GM23338 (cell line): ENCODE measurements at regions not wholly inside any gene's neighbourhood (a gene's known extent, or its start where the extent isn't known, plus 50 kb on each side); places are given as distances from the start of the nearest gene placed in this dataset.

ENCODE experiments used
- CTCF ChIP-seq, 2 experiments: fragments of 200-600 bp in 1 of 2; sonication (generic) in 1 of 2; conservative IDR thresholded peaks; 2 replicates each; pipeline versions ENCODE4 v1.5.1 to v1.6.1; 2016 to 2017; ENCODE audit warnings: antibody characterized with exemption in 2 of 2, low read depth in 2 of 2, mild to moderate bottlenecking in 2 of 2, moderate library complexity in 1 of 2
- ETS1 ChIP-seq: IDR thresholded peaks from 2 replicates; pipeline ENCODE4 v1.6.1; 2016; ENCODE audit warnings: antibody characterized with exemption
- EZH2 ChIP-seq: fragments of 200-600 bp; sonication (generic); IDR thresholded peaks from one replicate; pipeline ENCODE4 v1.8.0; 2017; ENCODE audit warnings: antibody characterized with exemption, mild to moderate bottlenecking, low read depth; ENCODE audit not compliant: unreplicated experiment
- NANOG ChIP-seq: IDR thresholded peaks from 2 replicates; pipeline ENCODE4 v1.6.1; 2016; ENCODE audit warnings: antibody characterized with exemption, borderline replicate concordance
- STAT1 ChIP-seq: IDR thresholded peaks from one replicate; pipeline ENCODE4 v1.6.1; 2016; ENCODE audit warnings: antibody characterized with exemption; ENCODE audit not compliant: unreplicated experiment
- ZNF114 ChIP-seq: fragments of 250-450 bp; sonication (Bioruptor Pico); IDR thresholded peaks from 2 replicates; pipeline ENCODE4 v1.5.0; 2020; ENCODE audit warnings: mild to moderate bottlenecking, moderate library complexity
- ZNF462 ChIP-seq: fragments of 250-450 bp; sonication (Bioruptor Pico); IDR thresholded peaks from 2 replicates; pipeline ENCODE4 v1.5.0; 2020; ENCODE audit warnings: mild to moderate bottlenecking, moderate library complexity

- TF ChIP-seq ZNF462: no peak
- no peak for TF ChIP-seq ETS1
- TF ChIP-seq EZH2: no peak
- TF ChIP-seq ZNF114 (CRISPR knock-in tag): no peak
- TF ChIP-seq NANOG: no peak
- TF ChIP-seq STAT1: no peak
- TF ChIP-seq CTCF (conservative IDR thresholded peaks at IDR 0.05; ENCODE audit: low read depth in 2 of 2): no peak
Observed at GRCh38 chr10:78299851-78300468, 266.3 kb downstream of the RPS24 start (continued).
